ES-I3 (cell line): ENCODE measurements at regions not wholly inside any gene's neighbourhood (a gene's known extent, or its start where the extent isn't known, plus 50 kb on each side); places are given as distances from the start of the nearest gene placed in this dataset.

Experiments
- H3K36me3 ChIP-seq: 2 replicates; pipeline ENCODE4 v1.6.1; 2013; ENCODE audit warnings: mild to moderate bottlenecking, low read length, control low read depth, moderate library complexity; ENCODE audit not compliant: insufficient read depth
- H3K4me1 ChIP-seq: 2 replicates; pipeline ENCODE4 v1.6.1; 2013; ENCODE audit warnings: mild to moderate bottlenecking, control low read depth, low read length; ENCODE audit not compliant: insufficient read depth
- H3K9ac ChIP-seq: 2 replicates; pipeline ENCODE4 v1.6.1; 2013; ENCODE audit warnings: low read depth, mild to moderate bottlenecking, low read length, moderate library complexity
- H3K9me3 ChIP-seq: 2 replicates; pipeline ENCODE4 v1.6.1; 2013; ENCODE audit warnings: mild to moderate bottlenecking, low read length, moderate library complexity; ENCODE audit not compliant: control insufficient read depth, insufficient read depth

DNA sequence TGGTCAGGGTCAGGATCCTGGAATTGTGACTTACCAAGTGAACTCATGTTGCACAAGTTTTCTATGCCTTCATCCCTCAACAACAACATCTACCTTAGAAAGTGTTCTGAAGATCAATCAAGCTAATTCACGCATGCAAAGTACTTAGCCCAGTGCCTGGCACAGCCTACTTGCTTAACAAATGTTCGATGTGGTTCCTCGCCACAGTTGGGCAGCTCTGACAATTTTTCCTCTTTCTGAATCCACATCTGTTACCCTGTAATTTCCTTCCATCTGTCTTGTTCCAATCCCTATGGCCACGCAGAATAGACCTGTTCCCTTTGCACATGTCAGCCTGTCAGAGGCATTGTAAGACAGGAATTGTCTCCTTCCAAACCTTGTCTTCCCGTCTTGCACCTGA is 1415.2 kb downstream of the TBC1D22A start:
- no peak overlapping the region for H3K9ac ChIP-seq
- no peaks in the 10 kb centered on the region for H3K9me3 ChIP-seq
- H3K4me1 ChIP-seq: no peaks in the 10 kb centered on the region
- no peaks in the 10 kb centered on the region for H3K36me3 ChIP-seq

DNA sequence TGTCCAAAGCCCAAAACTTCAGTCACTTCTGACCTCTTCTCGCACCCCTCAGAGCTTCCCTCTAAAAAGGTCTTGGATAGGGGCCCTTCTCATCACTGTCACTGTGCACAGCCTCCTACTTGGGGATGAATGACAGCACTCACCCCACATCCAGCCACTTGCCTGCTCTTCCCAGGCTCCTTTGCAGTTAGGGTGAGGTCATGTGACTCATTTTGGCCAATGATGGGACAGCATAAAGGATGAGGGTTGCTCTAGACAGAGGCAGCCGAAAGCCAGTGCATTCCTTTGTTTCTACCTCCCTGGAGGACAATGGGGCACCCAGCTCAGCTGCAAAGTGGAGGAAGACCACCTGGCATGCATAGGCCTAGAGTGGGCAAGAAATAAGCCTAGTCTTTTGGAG is 1413.3 kb downstream of the TBC1D22A start:
- H3K9ac ChIP-seq: no peak overlapping the region
- H3K9me3 ChIP-seq: no peaks in the 10 kb centered on the region
- H3K36me3 ChIP-seq: no peaks in the 10 kb centered on the region
- no peaks in the 10 kb centered on the region for H3K4me1 ChIP-seq

DNA sequence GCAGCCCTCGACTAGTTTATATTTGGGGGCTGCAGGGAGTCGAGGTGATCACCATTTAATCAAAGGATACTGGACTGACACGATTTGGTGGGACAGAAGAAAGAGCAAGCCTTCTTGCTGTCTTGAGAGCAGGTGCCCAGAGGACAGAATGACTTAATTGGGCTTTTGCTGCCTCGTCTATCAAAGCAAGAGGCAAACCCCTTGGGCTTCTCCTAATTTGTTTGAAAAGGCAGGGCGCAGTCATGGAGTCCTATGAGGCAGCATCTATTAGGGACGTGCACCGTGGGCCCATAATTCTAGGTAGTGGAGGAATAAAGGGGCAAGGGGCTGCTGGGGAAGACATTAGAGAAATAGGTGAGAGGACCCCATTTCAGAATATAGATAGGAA is 1411.3 kb downstream of the TBC1D22A start:
- no peaks in the 10 kb centered on the region for H3K9me3 ChIP-seq
- no peaks in the 10 kb centered on the region for H3K36me3 ChIP-seq
- H3K9ac ChIP-seq: no peak overlapping the region
- H3K4me1 ChIP-seq: no peaks in the 10 kb centered on the region

DNA sequence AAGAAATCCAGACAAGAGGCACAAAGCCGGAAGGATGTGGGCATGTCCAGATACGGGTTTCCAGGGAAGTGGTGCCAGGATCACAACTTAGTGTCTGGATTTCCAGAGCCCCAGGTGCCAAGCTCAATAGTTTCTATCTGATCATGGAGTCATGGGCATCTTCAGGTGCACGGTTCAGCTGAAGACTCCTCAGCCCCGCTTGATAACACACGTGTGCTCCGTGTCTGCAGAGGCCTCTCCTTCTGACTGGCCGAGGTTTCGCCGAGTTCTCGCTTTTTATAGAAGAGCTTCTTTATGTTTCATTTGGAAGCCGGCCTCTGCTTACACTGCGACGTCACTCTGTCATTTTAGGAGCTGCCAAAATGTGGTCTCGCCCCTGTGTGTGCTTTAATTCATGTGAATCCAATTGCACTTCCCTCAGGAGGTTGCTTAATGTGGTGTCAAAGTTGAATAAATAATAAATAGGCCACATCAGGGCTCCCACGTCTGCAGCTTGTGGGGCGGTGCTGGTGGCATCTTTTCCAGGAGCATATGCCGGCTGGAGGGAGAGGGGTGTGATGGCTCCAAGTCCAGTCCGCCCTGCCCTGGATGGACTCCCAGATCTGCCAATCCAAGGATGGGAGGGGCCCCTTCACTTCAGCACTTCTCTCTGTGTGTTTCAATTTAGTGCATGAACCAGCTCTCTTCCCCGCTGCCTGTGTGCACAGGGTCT is 1410.8 kb downstream of the TBC1D22A start:
- no peak overlapping the region for H3K9ac ChIP-seq
- no peaks in the 10 kb centered on the region for H3K9me3 ChIP-seq

DNA sequence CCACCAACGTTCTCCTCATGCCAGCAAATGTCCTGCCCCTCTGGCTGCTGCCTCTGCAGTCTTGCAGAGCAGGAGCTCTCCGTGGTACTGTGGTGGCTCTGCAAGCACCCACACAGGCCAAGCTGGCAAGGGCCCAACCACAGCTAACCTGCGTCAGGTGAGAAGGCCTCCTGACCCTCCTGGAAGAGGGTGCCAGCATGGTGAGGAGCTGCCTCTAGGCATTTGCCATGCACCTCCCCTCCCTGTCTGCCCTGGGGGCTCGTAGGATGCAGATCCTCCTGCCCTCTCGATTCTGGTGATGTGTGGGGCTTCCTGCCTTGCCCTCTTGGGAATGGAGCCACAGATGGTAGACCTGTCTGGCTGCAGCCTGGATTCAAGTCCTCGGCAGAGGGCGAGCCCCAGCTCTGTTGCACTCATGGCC is 1408.8 kb downstream of the TBC1D22A start:
- Histone ChIP-seq H3K9ac (no peak overlapping the region), H3K9me3 (no peaks in the 10 kb centered on the region), H3K4me1 (no peaks in the 10 kb centered on the region), H3K36me3 (no peaks in the 10 kb centered on the region)

More for the DNA sequence above, 1410.8 kb downstream of the TBC1D22A start:
- Histone ChIP-seq H3K36me3 (no peaks in the 10 kb centered on the region), H3K4me1 (no peaks in the 10 kb centered on the region)

DNA sequence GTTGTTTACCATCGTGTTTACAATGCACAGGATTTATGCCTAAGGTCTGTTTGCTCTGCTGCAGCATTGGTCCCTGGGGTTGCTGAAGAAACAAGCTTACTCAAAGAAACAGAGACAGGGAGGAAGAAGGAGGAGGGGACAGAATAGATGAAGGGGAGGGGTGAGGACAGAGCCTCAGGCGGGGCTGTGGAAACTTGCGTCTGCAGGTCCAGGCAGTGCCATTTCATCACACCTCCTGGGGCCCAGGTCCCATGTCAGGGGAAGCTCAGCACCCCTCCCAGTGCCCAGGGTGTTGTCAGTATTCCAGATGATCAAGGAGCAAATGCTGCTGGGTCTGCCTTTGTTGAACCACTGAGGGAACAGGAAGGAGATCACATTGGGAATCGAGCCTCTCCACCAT is 1406.8 kb downstream of the TBC1D22A start:
- Histone ChIP-seq H3K9me3 (no peaks in the 10 kb centered on the region), H3K9ac (no peak overlapping the region), H3K4me1 (no peaks in the 10 kb centered on the region), H3K36me3 (no peaks in the 10 kb centered on the region)

DNA sequence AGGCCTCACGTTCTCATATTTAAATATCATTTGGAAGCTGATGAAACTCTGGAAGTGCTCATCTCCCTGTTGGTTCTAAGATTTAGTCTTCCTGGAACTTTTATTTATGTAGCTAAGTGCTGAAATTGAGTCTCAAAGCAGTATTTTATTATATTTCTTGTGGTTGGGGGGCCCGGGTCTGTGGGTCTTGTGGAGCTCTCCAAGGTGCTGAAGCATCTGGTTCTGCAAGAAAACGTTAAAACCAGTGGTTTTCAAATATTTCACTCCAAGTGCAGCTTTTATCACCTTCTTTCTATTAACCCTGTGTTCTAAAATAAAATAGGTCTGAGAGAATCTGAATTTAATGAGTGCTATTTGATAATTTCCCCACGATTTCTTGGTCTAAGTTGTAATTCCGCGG is 1404.8 kb downstream of the TBC1D22A start:
- Histone ChIP-seq H3K4me1 (no peaks in the 10 kb centered on the region), H3K36me3 (no peaks in the 10 kb centered on the region), H3K9me3 (no peaks in the 10 kb centered on the region), H3K9ac (no peak overlapping the region)

DNA sequence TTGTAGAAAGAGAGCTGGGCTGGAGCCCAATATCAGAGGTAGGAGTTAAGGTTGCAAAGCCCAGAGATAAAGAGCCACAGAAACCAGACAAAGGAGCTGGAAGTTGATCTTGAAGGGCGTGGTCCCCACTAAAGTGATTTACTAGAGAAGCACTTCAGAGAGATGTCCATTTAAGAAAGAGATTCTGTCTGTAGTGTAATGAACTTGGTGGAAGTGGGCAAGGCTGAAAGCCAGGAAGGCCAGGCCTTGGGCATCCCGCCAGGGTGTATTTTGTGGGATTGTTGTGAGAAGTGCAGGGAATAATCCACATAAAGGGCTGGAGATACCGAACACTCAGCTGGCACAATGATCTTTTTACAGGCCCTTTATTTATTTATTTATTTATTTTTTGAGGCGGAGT is 1398.8 kb downstream of the TBC1D22A start:
- Histone ChIP-seq H3K9ac (no peak overlapping the region), H3K4me1 (no peaks in the 10 kb centered on the region), H3K36me3 (no peaks in the 10 kb centered on the region), H3K9me3 (no peaks in the 10 kb centered on the region)

DNA sequence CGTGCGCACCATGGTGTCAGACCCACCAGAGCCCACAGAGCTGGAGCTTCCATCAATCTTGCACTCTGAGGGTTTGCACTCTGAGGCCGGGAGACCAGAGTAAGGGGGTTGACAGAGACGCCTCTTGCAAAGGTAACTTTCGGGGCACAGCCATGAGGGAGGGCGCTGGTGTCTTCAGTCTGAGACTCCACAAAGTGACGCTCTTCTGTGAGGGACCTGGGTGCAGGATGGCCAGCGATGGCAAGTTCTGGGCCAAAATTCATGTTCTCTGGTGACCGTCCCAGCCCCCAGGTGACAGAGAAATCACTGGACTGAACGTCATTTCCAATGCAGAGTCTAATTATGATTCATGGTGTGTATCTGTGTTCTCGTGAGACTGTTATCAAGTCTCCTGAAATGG is 1395.2 kb downstream of the TBC1D22A start:
- Histone ChIP-seq H3K36me3 (no peaks in the 10 kb centered on the region), H3K4me1 (no peaks in the 10 kb centered on the region), H3K9me3 (no peaks in the 10 kb centered on the region), H3K9ac (no peak overlapping the region)

DNA sequence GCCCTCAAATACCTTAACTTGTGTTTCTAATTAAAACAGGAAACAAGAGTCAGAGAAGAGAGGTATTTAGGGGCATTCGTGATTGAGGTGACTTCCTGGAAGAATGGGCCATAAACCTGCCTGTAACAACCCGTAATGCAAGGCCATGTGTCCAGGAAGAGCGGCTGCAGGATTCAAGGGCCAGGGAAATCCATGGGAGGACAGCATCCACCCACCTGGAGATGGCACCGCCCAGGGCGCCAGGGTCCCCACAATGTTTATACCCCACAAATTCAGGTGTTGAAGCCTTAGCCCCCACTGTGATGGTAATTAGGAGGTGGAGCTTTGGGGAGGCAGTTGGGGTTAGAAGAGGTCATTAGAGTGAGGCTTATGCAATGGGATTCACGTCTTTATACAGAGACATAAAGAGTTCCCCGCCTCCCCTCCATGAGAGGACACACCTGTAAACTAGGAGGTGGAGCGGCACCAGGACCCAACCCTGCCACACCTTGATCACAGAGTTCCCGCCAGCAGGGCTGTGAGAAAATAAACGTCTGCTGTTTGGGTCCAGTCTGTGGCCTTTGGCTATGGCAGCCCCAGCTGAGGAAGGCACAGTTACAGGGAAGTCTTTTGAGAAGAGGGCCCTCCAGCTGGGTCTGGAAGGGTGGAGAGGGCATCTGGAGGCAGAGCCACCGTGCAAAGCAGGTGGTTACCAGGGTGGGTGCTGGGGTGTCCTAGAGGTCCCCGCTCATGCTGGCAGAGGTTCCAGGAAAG is 1394.3 kb downstream of the TBC1D22A start:
- H3K36me3 ChIP-seq: no peaks in the 10 kb centered on the region
- no peaks in the 10 kb centered on the region for H3K4me1 ChIP-seq
- no peaks in the 10 kb centered on the region for H3K9me3 ChIP-seq
- no peak overlapping the region for H3K9ac ChIP-seq

DNA sequence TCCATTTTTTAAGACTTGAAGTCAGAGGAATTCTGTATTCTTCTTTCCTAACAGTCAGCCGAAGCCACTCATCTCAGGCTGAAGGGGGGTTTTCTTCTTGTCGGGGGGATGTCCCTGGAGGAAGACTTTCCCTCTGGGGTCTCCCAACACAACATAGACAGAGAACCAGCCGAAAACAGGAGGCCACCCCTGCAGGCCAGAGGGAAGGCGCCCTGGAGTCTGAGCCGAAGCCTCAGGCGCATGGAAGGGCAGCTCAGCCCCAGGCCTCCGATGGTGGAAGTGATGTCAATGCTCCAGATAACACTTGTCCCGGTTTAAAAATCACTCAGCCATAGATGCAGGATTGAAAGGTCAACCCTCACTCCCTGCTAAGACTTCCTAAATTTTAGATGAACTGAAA is 1393.0 kb downstream of the TBC1D22A start:
- no peaks in the 10 kb centered on the region for H3K4me1 ChIP-seq
- no peak overlapping the region for H3K9ac ChIP-seq
- no peaks in the 10 kb centered on the region for H3K36me3 ChIP-seq
- no peaks in the 10 kb centered on the region for H3K9me3 ChIP-seq

DNA sequence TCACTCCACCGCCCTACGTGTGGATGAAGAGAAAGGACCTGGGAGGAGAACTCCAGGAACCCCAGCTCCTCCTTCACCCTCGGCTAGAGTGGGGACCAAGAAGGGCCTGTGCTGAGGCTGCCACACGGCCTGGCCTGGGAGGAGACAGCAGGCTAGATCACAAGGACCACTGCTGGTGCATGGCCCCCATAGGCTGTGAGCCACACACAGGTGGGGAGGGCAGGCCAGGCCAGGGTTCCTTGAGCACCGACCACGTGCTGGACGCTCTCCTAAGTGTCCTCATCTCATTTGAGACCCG is 1392.4 kb downstream of the TBC1D22A start:
- no peaks in the 10 kb centered on the region for H3K4me1 ChIP-seq
- no peaks in the 10 kb centered on the region for H3K36me3 ChIP-seq
- no peak overlapping the region for H3K9ac ChIP-seq
- H3K9me3 ChIP-seq: no peaks in the 10 kb centered on the region

DNA sequence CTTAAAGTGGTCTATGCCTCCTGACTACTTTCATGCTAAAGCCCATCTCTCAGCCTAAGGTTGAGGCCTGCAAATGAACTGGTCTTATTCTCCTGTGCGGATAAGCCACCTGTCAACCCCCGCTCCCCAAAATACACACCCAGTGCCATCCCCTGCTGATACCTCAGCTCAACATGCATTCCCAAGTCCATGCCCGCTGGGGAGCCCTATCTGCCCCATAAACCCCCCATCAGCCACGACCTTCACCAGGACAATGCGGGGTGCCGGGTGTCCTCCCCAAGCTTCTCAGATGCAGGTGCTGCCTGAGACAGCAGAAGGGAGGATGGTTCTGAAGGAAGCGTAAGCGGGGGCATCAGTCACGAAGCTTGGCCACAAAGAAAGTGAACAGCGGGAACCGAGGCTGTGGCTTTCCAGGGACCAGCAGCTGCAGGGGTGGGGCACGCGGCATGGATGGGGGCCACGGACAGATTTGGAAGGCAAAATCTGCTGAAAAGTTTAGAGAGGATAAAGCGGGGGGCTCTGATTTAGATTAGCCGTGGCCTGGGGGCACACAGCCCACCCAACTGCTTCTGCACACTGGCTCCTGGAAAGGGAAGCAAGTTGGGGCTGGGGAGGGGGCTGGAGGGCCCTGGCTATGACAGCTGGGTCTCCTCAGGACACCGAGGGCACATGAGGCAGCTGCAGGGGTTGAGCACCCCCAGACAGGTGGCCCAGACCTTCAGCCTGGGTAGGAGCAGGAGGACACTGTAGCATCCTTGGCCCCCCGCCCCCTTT is 1391.9 kb downstream of the TBC1D22A start:
- Histone ChIP-seq H3K9me3 (no peaks in the 10 kb centered on the region), H3K36me3 (no peaks in the 10 kb centered on the region), H3K4me1 (no peaks in the 10 kb centered on the region), H3K9ac (no peak overlapping the region)

DNA sequence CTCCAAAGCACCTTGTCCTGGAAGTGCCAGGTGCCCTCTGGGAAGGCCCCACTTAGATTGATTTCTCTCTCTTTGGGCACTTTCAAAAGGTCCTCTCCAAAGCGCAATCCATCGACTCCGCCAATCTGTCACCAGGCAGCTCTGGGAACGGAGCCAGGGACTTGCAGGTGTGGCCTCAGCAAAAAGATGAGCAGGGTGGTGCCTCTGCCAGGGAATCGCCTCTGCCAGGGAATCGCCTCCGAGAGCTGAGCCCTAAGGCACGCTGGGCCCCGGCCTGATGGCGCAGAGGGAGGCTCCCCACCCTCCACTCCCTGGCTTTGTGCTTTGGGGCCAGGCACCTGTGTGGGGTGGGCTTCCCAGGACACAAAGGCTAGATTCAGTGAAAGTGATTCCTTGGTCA is 1391.3 kb downstream of the TBC1D22A start:
- Histone ChIP-seq H3K9ac (no peak overlapping the region), H3K36me3 (no peaks in the 10 kb centered on the region), H3K9me3 (no peaks in the 10 kb centered on the region), H3K4me1 (no peaks in the 10 kb centered on the region)

DNA sequence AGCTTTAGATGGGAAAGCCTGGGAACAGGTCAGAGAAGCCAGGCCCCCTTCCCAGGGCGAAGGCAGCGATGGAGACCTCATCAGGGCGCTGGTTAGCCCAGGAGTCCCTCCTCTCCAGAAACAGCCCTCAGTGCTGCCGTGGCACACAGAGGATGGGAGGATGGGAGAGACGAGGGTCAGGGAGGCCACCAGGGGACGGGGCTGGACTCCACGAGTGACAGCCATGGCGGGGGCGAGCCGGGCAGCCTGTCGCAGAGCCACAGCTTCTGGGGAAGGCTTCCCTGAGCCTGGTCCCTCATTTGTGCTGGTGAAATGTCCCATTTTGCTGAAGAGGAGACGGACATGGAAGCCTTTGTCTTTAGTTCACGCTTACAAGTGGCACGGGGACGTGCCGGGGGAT is 1390.5 kb downstream of the TBC1D22A start:
- H3K9me3 ChIP-seq: no peaks in the 10 kb centered on the region
- H3K4me1 ChIP-seq: no peaks in the 10 kb centered on the region
- no peak overlapping the region for H3K9ac ChIP-seq

More for the DNA sequence above, 1390.5 kb downstream of the TBC1D22A start:
- H3K36me3 ChIP-seq: no peaks in the 10 kb centered on the region
